Glutamatergic neuron (in vitro differentiated cells): ENCODE measurements at regions not wholly inside any gene's neighbourhood (a gene's known extent, or its start where the extent isn't known, plus 50 kb on each side); places are given as distances from the start of the nearest gene placed in this dataset.

Source experiments
- DNase-seq: peaks from one replicate; pipeline ENCODE4 v3.0.0; 2022
- H3K27ac Mint-ChIP-seq: one replicate; pipeline ENCODE4 v1.8.0; 2020; ENCODE audit warnings: mild to moderate bottlenecking, mixed read lengths, inconsistent platforms; ENCODE audit not compliant: unreplicated experiment
- H3K27me3 Mint-ChIP-seq: one replicate; pipeline ENCODE4 v1.8.0; 2020; ENCODE audit warnings: mild to moderate bottlenecking, moderate library complexity, mixed read lengths, inconsistent platforms; ENCODE audit not compliant: unreplicated experiment
- H3K36me3 Mint-ChIP-seq: one replicate; pipeline ENCODE4 v1.8.0; 2020; ENCODE audit warnings: mild to moderate bottlenecking, mixed read lengths, inconsistent platforms; ENCODE audit not compliant: unreplicated experiment
- H3K4me1 Mint-ChIP-seq: one replicate; pipeline ENCODE4 v1.8.0; 2020; ENCODE audit warnings: mild to moderate bottlenecking, low read depth, mixed read lengths, inconsistent platforms; ENCODE audit not compliant: unreplicated experiment
- H3K4me3 Mint-ChIP-seq: one replicate; pipeline ENCODE4 v1.8.0; 2020; ENCODE audit warnings: mild to moderate bottlenecking, mixed read lengths, inconsistent platforms; ENCODE audit not compliant: unreplicated experiment
- H3K9me3 Mint-ChIP-seq: one replicate; pipeline ENCODE4 v1.8.0; 2020; ENCODE audit warnings: mild to moderate bottlenecking, moderate library complexity, mixed read lengths, inconsistent platforms; ENCODE audit not compliant: unreplicated experiment
- CTCF ChIP-seq: fragments of 200-600 bp; sonication (generic); IDR thresholded peaks from one replicate; pipeline ENCODE4 v1.5.0; 2021; ENCODE audit not compliant: partially characterized antibody, unreplicated experiment

DNA sequence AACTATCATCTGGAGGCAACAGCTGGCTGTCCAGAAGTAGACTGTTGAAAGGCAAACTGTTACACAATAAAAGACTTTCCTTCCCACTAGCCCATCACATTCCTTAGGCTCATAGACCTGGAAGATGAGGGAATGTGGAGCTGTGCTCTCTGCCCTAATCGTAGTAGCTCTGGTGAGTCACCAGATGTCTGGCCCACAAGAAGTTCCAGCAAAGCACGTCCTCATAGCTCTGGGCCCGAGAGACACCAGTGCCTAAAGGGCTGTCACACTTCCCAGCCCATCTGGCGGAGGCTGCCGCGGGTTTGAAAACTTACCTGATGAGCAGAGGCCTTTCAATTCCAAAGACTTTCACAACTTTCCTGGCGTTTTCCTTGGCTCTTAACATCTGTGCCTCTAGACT lies 81.7 kb upstream of the STOX2 start:
- Mint-ChIP-seq H3K4me3 (no peak overlapping the region), H3K27me3 (no peaks in the 10 kb centered on the region), H3K9me3 (peaks cover 5% of the 10 kb centered on the region), H3K36me3 (no peaks in the 10 kb centered on the region), H3K4me1 (peaks cover 11% of the 10 kb centered on the region), H3K27ac (peak overlapping the region; percentile 38)
- no peak for DNase-seq
- no peak for TF ChIP-seq CTCF

GRCh38 chr4:183825346-183825745 lies 79.8 kb upstream of the STOX2 start:
- Mint-ChIP-seq H3K27me3 (no peaks in the 10 kb centered on the region), H3K4me3 (no peak overlapping the region), H3K27ac (no peak overlapping the region), H3K4me1 (peaks cover 11% of the 10 kb centered on the region), H3K36me3 (no peaks in the 10 kb centered on the region), H3K9me3 (peaks cover 5% of the 10 kb centered on the region)
- DNase-seq: no peak
- no peak for TF ChIP-seq CTCF

DNA sequence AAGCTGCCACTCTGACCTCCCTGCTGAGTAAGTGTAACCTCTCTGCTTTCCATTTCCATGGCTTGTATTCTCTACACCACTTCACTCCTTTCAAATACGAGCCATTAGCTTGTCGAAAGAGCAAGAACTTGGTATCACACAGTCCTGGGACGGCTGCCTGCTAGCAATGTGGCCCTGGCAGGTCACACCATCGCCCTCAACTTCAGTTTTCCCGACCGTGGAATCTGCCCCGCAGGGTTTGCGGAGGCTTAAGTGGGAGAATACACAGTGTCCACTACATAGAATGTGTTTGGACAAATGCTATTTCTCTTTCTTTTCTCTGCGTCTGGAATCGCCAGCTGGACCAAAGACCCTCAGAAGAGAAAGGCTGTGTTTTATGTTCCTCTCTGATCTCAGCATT lies 78.6 kb upstream of the STOX2 start:
- Mint-ChIP-seq H3K27ac (peak overlapping the region; percentile 29), H3K27me3 (no peaks in the 10 kb centered on the region), H3K4me3 (no peak overlapping the region), H3K36me3 (no peaks in the 10 kb centered on the region), H3K4me1 (peaks cover 11% of the 10 kb centered on the region), H3K9me3 (peaks cover 3% of the 10 kb centered on the region)
- no peak for DNase-seq
- TF ChIP-seq CTCF: no peak

GRCh38 chr4:183828125-183828524 lies 77.0 kb upstream of the STOX2 start:
- Mint-ChIP-seq H3K27me3 (no peaks in the 10 kb centered on the region), H3K4me1 (peaks cover 11% of the 10 kb centered on the region), H3K36me3 (no peaks in the 10 kb centered on the region), H3K4me3 (no peak overlapping the region), H3K9me3 (peaks cover 2% of the 10 kb centered on the region), H3K27ac (no peak overlapping the region)
- no peak for DNase-seq
- TF ChIP-seq CTCF: no peak

- Mint-ChIP-seq H3K4me1 (peaks cover 7% of the 10 kb centered on the region), H3K27ac (no peak overlapping the region), H3K4me3 (no peak overlapping the region), H3K27me3 (no peaks in the 10 kb centered on the region), H3K9me3 (peaks cover 2% of the 10 kb centered on the region), H3K36me3 (no peaks in the 10 kb centered on the region)
- no peak for DNase-seq
- no peak for TF ChIP-seq CTCF
Observed at GRCh38 chr4:183828839-183829238, 76.3 kb upstream of the STOX2 start.
